Suprapubic skin (tissue), 4 donors: ENCODE measurements at regions not wholly inside any gene's neighbourhood (a gene's known extent, or its start where the extent isn't known, plus 50 kb on each side); places are given as distances from the start of the nearest gene placed in this dataset.

ENCODE experiments used
- DNase-seq, 2 donors: peaks; one replicate each; pipeline ENCODE4 v3.0.0-alpha.2; 2019; ENCODE audit warnings: low spot score in 2 of 2
- H3K27ac ChIP-seq: fragments of 200-600 bp; sonication (generic); one replicate; pipeline ENCODE4 v1.5.1; 2019
- H3K27me3 ChIP-seq: fragments of 200-600 bp; sonication (generic); one replicate; pipeline ENCODE4 v1.5.1; 2019
- H3K36me3 ChIP-seq: fragments of 200-600 bp; sonication (generic); one replicate; pipeline ENCODE4 v1.5.1; 2019
- H3K4me1 ChIP-seq: fragments of 200-600 bp; sonication (generic); one replicate; pipeline ENCODE4 v1.5.1; 2019
- H3K4me3 ChIP-seq: fragments of 200-600 bp; sonication (generic); one replicate; pipeline ENCODE4 v1.5.1; 2019; ENCODE audit warnings: mild to moderate bottlenecking
- H3K9me3 ChIP-seq: fragments of 200-600 bp; sonication (generic); one replicate; pipeline ENCODE4 v1.5.1; 2019
- EP300 ChIP-seq: sonication (generic); formaldehyde crosslinking; IDR thresholded peaks from one replicate; pipeline ENCODE4 v1.6.1; 2017; ENCODE audit warnings: antibody characterized with exemption
- POLR2A ChIP-seq, 2 donors: fragments of 450-650 bp; IDR thresholded peaks; one replicate each; pipeline ENCODE4 v1.6.1; 2017; ENCODE audit warnings: antibody characterized with exemption in 2 of 2, mild to moderate bottlenecking in 2 of 2, moderate library complexity in 2 of 2
- POLR2AphosphoS5 ChIP-seq, 3 donors: sonication (generic); formaldehyde crosslinking; IDR thresholded peaks; one replicate each; pipeline ENCODE4 v1.6.1; 2017; ENCODE audit warnings: antibody characterized with exemption in 3 of 3
- WGBS: methylation state at CpG from one replicate; pipeline ENCODE4 v1.1.5; 2018; 5-methylcytosine and 5-hydroxymethylcytosine counted together
- TF ChIP-seq, protein P1 (sequence below), 2 donors: fragments of 200-600 bp in 1 of 2; fragments of 450-650 bp in 1 of 2; sonication (generic) in 1 of 2; IDR thresholded peaks; one replicate each; pipeline ENCODE4 v1.5.1; 2016 to 2019; ENCODE audit warnings: antibody characterized with exemption in 2 of 2, mild to moderate bottlenecking in 1 of 2, moderate library complexity in 1 of 2

DNA sequence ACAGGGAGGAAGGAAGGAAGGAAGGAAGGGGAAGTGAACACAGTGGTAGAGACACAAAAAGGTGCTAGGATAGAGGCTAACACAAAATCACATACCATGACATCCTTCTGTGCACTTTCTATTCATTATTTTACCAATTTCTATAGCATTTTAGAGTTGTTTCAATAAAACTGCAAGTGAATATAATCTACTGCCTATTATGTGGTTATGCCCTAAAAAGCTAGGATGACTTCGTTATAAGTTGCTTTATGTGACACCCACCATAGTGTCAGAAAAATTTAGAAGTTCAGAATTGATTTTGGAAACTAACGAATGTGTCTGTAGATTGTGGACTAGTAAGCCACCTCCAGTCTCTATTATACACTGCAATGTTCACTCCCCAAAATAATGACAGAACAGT, 59.4 kb upstream of the EDNRA start:
- no peak for DNase-seq
- Histone ChIP-seq H3K9me3 (no peaks in the 10 kb centered on the region), H3K4me1 (no peaks in the 10 kb centered on the region), H3K27me3 (no peaks in the 10 kb centered on the region), H3K36me3 (no peaks in the 10 kb centered on the region), H3K4me3 (no peak overlapping the region), H3K27ac (no peak overlapping the region)
- TF ChIP-seq, protein P1, sequence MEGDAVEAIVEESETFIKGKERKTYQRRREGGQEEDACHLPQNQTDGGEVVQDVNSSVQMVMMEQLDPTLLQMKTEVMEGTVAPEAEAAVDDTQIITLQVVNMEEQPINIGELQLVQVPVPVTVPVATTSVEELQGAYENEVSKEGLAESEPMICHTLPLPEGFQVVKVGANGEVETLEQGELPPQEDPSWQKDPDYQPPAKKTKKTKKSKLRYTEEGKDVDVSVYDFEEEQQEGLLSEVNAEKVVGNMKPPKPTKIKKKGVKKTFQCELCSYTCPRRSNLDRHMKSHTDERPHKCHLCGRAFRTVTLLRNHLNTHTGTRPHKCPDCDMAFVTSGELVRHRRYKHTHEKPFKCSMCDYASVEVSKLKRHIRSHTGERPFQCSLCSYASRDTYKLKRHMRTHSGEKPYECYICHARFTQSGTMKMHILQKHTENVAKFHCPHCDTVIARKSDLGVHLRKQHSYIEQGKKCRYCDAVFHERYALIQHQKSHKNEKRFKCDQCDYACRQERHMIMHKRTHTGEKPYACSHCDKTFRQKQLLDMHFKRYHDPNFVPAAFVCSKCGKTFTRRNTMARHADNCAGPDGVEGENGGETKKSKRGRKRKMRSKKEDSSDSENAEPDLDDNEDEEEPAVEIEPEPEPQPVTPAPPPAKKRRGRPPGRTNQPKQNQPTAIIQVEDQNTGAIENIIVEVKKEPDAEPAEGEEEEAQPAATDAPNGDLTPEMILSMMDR (IDR thresholded peaks at IDR 0.05), result no peak
- TF ChIP-seq POLR2AphosphoS5 (IDR thresholded peaks at IDR 0.05) (no peak), POLR2A (IDR thresholded peaks at IDR 0.05) (no peak), EP300 (no peak)
- 86% methylated on average over 2 of the region's 2 CpGs for WGBS

DNA sequence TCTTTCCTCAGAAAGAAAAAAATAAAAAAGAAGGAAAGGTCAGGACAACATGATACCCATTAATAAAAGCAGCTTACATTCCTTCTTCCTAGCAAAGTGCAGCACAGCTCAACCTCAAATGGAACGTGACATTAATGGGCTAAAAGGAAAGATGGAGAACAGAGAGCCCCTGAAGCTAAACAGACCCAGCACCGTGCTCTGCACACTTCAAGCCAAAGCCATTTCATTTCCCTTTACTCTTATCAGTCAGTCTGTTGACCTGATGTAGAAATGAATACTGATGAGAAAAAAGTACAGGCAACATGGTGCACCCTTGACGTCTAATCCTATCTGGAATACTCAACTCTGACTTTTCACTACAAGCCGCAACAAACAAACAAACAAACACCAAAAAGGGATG, 57.7 kb upstream of the EDNRA start:
- H3K4me1 ChIP-seq, result no peaks in the 10 kb centered on the region
- H3K27ac ChIP-seq, result no peak overlapping the region
- no peaks in the 10 kb centered on the region for H3K27me3 ChIP-seq
- H3K9me3 ChIP-seq, result no peaks in the 10 kb centered on the region
- no peak overlapping the region for H3K4me3 ChIP-seq
- H3K36me3 ChIP-seq, result no peaks in the 10 kb centered on the region
- WGBS, result 63% methylated on average over 4 of the region's 4 CpGs
- TF ChIP-seq POLR2AphosphoS5 (IDR thresholded peaks at IDR 0.05) (no peak), POLR2A (IDR thresholded peaks at IDR 0.05) (no peak), EP300 (no peak)
- TF ChIP-seq, protein P1 (IDR thresholded peaks at IDR 0.05), result no peak
- no peak for DNase-seq

DNA sequence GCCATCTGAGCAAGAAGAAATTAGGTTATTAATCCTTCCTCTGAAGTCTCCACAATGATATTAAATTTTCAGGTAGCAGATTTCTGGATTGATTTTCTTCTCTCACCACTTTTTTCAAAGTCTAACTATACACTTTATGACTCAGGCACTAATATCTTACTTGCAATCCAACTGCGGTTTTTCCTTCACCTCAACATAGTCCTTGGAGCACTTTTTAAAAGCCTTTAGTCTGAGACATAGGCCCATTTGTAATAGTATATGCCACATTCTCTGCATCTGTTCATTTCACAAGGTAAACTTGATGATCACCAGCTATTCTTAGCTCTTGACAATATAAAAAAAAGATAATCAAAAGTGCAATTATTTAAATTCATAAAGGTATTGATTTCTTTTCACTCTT, 55.9 kb upstream of the EDNRA start:
- Histone ChIP-seq H3K4me3 (no peak overlapping the region), H3K36me3 (no peaks in the 10 kb centered on the region), H3K9me3 (no peaks in the 10 kb centered on the region), H3K27ac (no peak overlapping the region), H3K27me3 (no peaks in the 10 kb centered on the region), H3K4me1 (no peaks in the 10 kb centered on the region)
- no peak for DNase-seq
- WGBS, result 91% methylated on average over 1 of the region's 1 CpG
- TF ChIP-seq POLR2AphosphoS5 (IDR thresholded peaks at IDR 0.05) (no peak), EP300 (no peak), POLR2A (IDR thresholded peaks at IDR 0.05) (no peak)
- TF ChIP-seq, protein P1 (IDR thresholded peaks at IDR 0.05), result no peak

DNA sequence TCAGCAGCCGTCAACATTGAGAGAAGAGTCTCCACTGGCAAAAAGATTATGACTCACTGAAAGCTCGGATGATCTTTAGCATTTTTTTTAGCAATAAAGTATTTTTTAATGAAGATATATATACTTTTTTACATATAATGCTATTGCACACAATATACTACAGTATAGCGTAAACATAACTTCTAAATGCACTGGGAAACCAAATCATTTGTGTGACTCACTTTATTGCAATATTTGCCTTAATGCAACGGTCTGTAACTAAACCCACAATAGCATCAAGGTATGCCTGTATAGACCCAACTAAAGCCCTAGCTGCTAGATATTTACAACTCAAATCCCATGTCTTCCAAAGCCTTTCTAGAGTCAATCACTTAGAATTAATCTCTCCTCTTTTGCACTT, 52.3 kb upstream of the EDNRA start:
- Histone ChIP-seq H3K36me3 (no peaks in the 10 kb centered on the region), H3K27me3 (no peaks in the 10 kb centered on the region), H3K4me1 (no peaks in the 10 kb centered on the region), H3K9me3 (peaks cover 5% of the 10 kb centered on the region), H3K27ac (no peak overlapping the region), H3K4me3 (no peak overlapping the region)
- WGBS, result 66% methylated on average over 4 of the region's 4 CpGs
- TF ChIP-seq POLR2A (IDR thresholded peaks at IDR 0.05) (no peak), POLR2AphosphoS5 (IDR thresholded peaks at IDR 0.05) (no peak), EP300 (no peak)
- TF ChIP-seq, protein P1 (IDR thresholded peaks at IDR 0.05), result no peak
- DNase-seq, result no peak

DNA sequence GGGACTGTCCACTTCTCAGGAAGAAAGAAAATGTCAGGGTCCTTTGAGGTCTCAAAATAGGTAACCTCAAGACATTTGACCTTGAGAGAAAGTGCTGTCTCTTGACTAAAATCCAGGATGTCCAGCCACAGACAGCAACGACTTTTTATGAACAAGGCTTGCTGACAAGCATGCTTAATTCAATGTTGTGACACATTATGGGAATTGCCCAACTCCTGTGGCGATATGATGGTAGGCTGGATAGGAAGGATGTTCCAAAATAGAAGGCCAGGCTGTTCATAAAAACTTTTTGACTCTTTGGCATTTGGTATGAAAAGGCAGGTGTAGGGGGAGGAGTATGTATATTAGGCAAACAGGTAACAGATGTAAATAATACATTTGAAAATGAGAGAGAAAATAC, 50.8 kb upstream of the EDNRA start:
- Histone ChIP-seq H3K4me3 (no peak overlapping the region), H3K27ac (no peak overlapping the region), H3K9me3 (peaks cover 5% of the 10 kb centered on the region), H3K36me3 (no peaks in the 10 kb centered on the region), H3K27me3 (no peaks in the 10 kb centered on the region), H3K4me1 (no peaks in the 10 kb centered on the region)
- no peak for TF ChIP-seq POLR2AphosphoS5 (IDR thresholded peaks at IDR 0.05)
- no peak for DNase-seq
- 55% methylated on average over 2 of the region's 2 CpGs for WGBS
